Activated naive CD8-positive, alpha-beta T cell (primary cell): ENCODE measurements at regions not wholly inside any gene's neighbourhood (a gene's known extent, or its start where the extent isn't known, plus 50 kb on each side); places are given as distances from the start of the nearest gene placed in this dataset.

Experiments used
- H3K27ac Mint-ChIP-seq: one replicate; pipeline ENCODE4 v1.8.0; 2021; ENCODE audit warnings: mixed read lengths
- H3K27me3 Mint-ChIP-seq: one replicate; pipeline ENCODE4 v1.8.0; 2021; ENCODE audit warnings: mixed read lengths
- H3K36me3 Mint-ChIP-seq: one replicate; pipeline ENCODE4 v1.8.0; 2021; ENCODE audit warnings: mixed read lengths
- H3K4me1 Mint-ChIP-seq: one replicate; pipeline ENCODE4 v1.8.0; 2021; ENCODE audit warnings: low read depth, mixed read lengths
- H3K4me3 Mint-ChIP-seq: one replicate; pipeline ENCODE4 v1.8.0; 2021; ENCODE audit warnings: mild to moderate bottlenecking, mixed read lengths
- H3K9me3 Mint-ChIP-seq: one replicate; pipeline ENCODE4 v1.8.0; 2021; ENCODE audit warnings: low read depth, mixed read lengths

GRCh38 chr5:94045839-94046782 is 304.7 kb upstream of the POU5F2 start:
- no peak overlapping the region for H3K4me3 Mint-ChIP-seq
- no peak overlapping the region for H3K27ac Mint-ChIP-seq
- no peaks in the 10 kb centered on the region for H3K27me3 Mint-ChIP-seq
- no peaks in the 10 kb centered on the region for H3K9me3 Mint-ChIP-seq
- H3K36me3 Mint-ChIP-seq = peaks cover 27% of the 10 kb centered on the region
- no peaks in the 10 kb centered on the region for H3K4me1 Mint-ChIP-seq

- H3K9me3 Mint-ChIP-seq = no peaks in the 10 kb centered on the region
- no peak overlapping the region for H3K27ac Mint-ChIP-seq
- H3K4me1 Mint-ChIP-seq = no peaks in the 10 kb centered on the region
- H3K36me3 Mint-ChIP-seq = peaks cover 38% of the 10 kb centered on the region
- no peaks in the 10 kb centered on the region for H3K27me3 Mint-ChIP-seq
- H3K4me3 Mint-ChIP-seq = no peak overlapping the region
Measured at GRCh38 chr5:94043311-94043710, 301.9 kb upstream of the POU5F2 start.

GRCh38 chr5:94040591-94041148 is 299.3 kb upstream of the POU5F2 start:
- no peaks in the 10 kb centered on the region for H3K4me1 Mint-ChIP-seq
- no peaks in the 10 kb centered on the region for H3K27me3 Mint-ChIP-seq
- no peak overlapping the region for H3K27ac Mint-ChIP-seq
- no peaks in the 10 kb centered on the region for H3K9me3 Mint-ChIP-seq
- peaks cover 39% of the 10 kb centered on the region for H3K36me3 Mint-ChIP-seq
- H3K4me3 Mint-ChIP-seq = no peak overlapping the region

- Mint-ChIP-seq H3K4me1 (no peaks in the 10 kb centered on the region), H3K4me3 (no peak overlapping the region), H3K9me3 (no peaks in the 10 kb centered on the region), H3K27me3 (no peaks in the 10 kb centered on the region), H3K36me3 (peaks cover 38% of the 10 kb centered on the region), H3K27ac (no peak overlapping the region)
Measured at GRCh38 chr5:94039101-94039500, 297.7 kb upstream of the POU5F2 start.

GRCh38 chr5:94031631-94032030 is 290.2 kb upstream of the POU5F2 start:
- H3K27me3 Mint-ChIP-seq = no peaks in the 10 kb centered on the region
- no peaks in the 10 kb centered on the region for H3K9me3 Mint-ChIP-seq
- H3K36me3 Mint-ChIP-seq = peaks cover 56% of the 10 kb centered on the region
- no peak overlapping the region for H3K27ac Mint-ChIP-seq
- H3K4me3 Mint-ChIP-seq = no peak overlapping the region
- no peaks in the 10 kb centered on the region for H3K4me1 Mint-ChIP-seq

GRCh38 chr5:94028001-94028400 is 286.6 kb upstream of the POU5F2 start:
- Mint-ChIP-seq H3K4me3 (no peak overlapping the region), H3K27me3 (no peaks in the 10 kb centered on the region), H3K9me3 (no peaks in the 10 kb centered on the region), H3K27ac (no peak overlapping the region), H3K4me1 (peaks cover 4% of the 10 kb centered on the region), H3K36me3 (peaks cover 49% of the 10 kb centered on the region)

GRCh38 chr5:94027145-94027544 is 285.7 kb upstream of the POU5F2 start:
- Mint-ChIP-seq H3K36me3 (peaks cover 51% of the 10 kb centered on the region), H3K27ac (no peak overlapping the region), H3K9me3 (no peaks in the 10 kb centered on the region), H3K4me3 (no peak overlapping the region), H3K4me1 (peaks cover 4% of the 10 kb centered on the region), H3K27me3 (no peaks in the 10 kb centered on the region)

GRCh38 chr5:94025788-94026473 is 284.5 kb upstream of the POU5F2 start:
- H3K4me1 Mint-ChIP-seq = peaks cover 4% of the 10 kb centered on the region
- no peaks in the 10 kb centered on the region for H3K27me3 Mint-ChIP-seq
- H3K36me3 Mint-ChIP-seq = peaks cover 46% of the 10 kb centered on the region
- no peak overlapping the region for H3K4me3 Mint-ChIP-seq
- H3K9me3 Mint-ChIP-seq = no peaks in the 10 kb centered on the region
- no peak overlapping the region for H3K27ac Mint-ChIP-seq

- no peaks in the 10 kb centered on the region for H3K27me3 Mint-ChIP-seq
- peaks cover 4% of the 10 kb centered on the region for H3K4me1 Mint-ChIP-seq
- no peak overlapping the region for H3K4me3 Mint-ChIP-seq
- H3K9me3 Mint-ChIP-seq = peaks cover 7% of the 10 kb centered on the region
- H3K36me3 Mint-ChIP-seq = peaks cover 51% of the 10 kb centered on the region
- no peak overlapping the region for H3K27ac Mint-ChIP-seq
Measured at GRCh38 chr5:94024620-94025019, 283.2 kb upstream of the POU5F2 start.

GRCh38 chr5:94024101-94024500 is 282.7 kb upstream of the POU5F2 start:
- Mint-ChIP-seq H3K36me3 (peaks cover 50% of the 10 kb centered on the region), H3K27ac (no peak overlapping the region), H3K9me3 (peaks cover 10% of the 10 kb centered on the region), H3K4me3 (no peak overlapping the region), H3K27me3 (no peaks in the 10 kb centered on the region), H3K4me1 (peaks cover 4% of the 10 kb centered on the region)

- peaks cover 36% of the 10 kb centered on the region for H3K9me3 Mint-ChIP-seq
- no peaks in the 10 kb centered on the region for H3K27me3 Mint-ChIP-seq
- H3K27ac Mint-ChIP-seq = no peak overlapping the region
- H3K36me3 Mint-ChIP-seq = peaks cover 65% of the 10 kb centered on the region
- H3K4me1 Mint-ChIP-seq = peaks cover 2% of the 10 kb centered on the region
- H3K4me3 Mint-ChIP-seq = no peak overlapping the region
Measured at GRCh38 chr5:94021246-94021645, 279.8 kb upstream of the POU5F2 start.

- H3K36me3 Mint-ChIP-seq = peaks cover 79% of the 10 kb centered on the region
- no peak overlapping the region for H3K4me3 Mint-ChIP-seq
- H3K27ac Mint-ChIP-seq = no peak overlapping the region
- no peaks in the 10 kb centered on the region for H3K4me1 Mint-ChIP-seq
- H3K27me3 Mint-ChIP-seq = no peaks in the 10 kb centered on the region
- H3K9me3 Mint-ChIP-seq = peaks cover 53% of the 10 kb centered on the region
Measured at GRCh38 chr5:94017579-94017978, 276.2 kb upstream of the POU5F2 start.

- Mint-ChIP-seq H3K36me3 (peaks cover 40% of the 10 kb centered on the region), H3K9me3 (peaks cover 19% of the 10 kb centered on the region), H3K27ac (no peak overlapping the region), H3K27me3 (no peaks in the 10 kb centered on the region), H3K4me3 (no peak overlapping the region), H3K4me1 (no peaks in the 10 kb centered on the region)
Measured at GRCh38 chr5:94010814-94011213, 269.4 kb upstream of the POU5F2 start.

- H3K4me3 Mint-ChIP-seq = no peak overlapping the region
- H3K4me1 Mint-ChIP-seq = no peaks in the 10 kb centered on the region
- H3K27ac Mint-ChIP-seq = no peak overlapping the region
- H3K36me3 Mint-ChIP-seq = peaks cover 23% of the 10 kb centered on the region
- H3K27me3 Mint-ChIP-seq = no peaks in the 10 kb centered on the region
- peaks cover 6% of the 10 kb centered on the region for H3K9me3 Mint-ChIP-seq
Measured at GRCh38 chr5:94009161-94009560, 267.8 kb upstream of the POU5F2 start.

GRCh38 chr5:93998951-93999455 is 257.6 kb upstream of the POU5F2 start:
- Mint-ChIP-seq H3K4me1 (peaks cover 23% of the 10 kb centered on the region), H3K4me3 (no peak overlapping the region), H3K27ac (no peak overlapping the region), H3K27me3 (no peaks in the 10 kb centered on the region), H3K36me3 (peaks cover 26% of the 10 kb centered on the region), H3K9me3 (peaks cover 7% of the 10 kb centered on the region)
